GM21423 (cell line): ENCODE measurements at regions not wholly inside any gene's neighbourhood (a gene's known extent, or its start where the extent isn't known, plus 50 kb on each side); places are given as distances from the start of the nearest gene placed in this dataset.

Experiments
- ATAC-seq: cut with Tn5 transposase; IDR thresholded peaks from one replicate; pipeline ENCODE4 v1.9.1; 2021; ENCODE audit warnings: mild to moderate bottlenecking, moderate library complexity; ENCODE audit not compliant: unreplicated experiment

GRCh38 chr4:89665662-89666061, 171.3 kb downstream of the SNCA start:
- ATAC-seq, result no peak

- no peak for ATAC-seq
These were observed 172.4 kb downstream of the SNCA start for GRCh38 chr4:89664521-89664920.

GRCh38 chr4:89661173-89661899, 175.6 kb downstream of the SNCA start:
- no peak for ATAC-seq

GRCh38 chr4:89660444-89661172, 176.4 kb downstream of the SNCA start:
- ATAC-seq, result no peak

- peak; percentile 69 for ATAC-seq
These were observed 178.3 kb downstream of the SNCA start for GRCh38 chr4:89658701-89659024.

- peak; percentile 64 for ATAC-seq
These were observed 178.8 kb downstream of the SNCA start for GRCh38 chr4:89657931-89658700.

- no peak for ATAC-seq
These were observed 183.9 kb downstream of the SNCA start for GRCh38 chr4:89653012-89653411.

GRCh38 chr4:89645482-89645881, 191.5 kb downstream of the SNCA start:
- no peak for ATAC-seq

DNA sequence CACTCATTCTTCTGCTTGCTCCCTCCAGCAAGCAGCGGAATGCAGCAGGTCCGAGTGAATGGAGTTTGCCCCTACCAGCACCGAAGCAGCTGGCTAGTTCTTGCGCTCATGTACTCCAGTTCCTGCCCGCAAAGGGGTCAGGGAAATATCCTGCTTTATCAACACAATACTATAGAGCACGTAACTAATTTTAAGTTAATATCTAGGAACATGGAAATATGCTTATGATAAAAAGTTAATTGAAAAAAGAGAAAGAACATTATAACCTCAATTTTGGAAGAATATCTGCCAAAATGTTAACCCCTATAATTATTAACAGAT, 195.6 kb downstream of the SNCA start:
- ATAC-seq, result no peak

GRCh38 chr4:89640620-89641366, 196.2 kb downstream of the SNCA start:
- ATAC-seq, result no peak

GRCh38 chr4:89639395-89639794, 197.6 kb downstream of the SNCA start:
- no peak for ATAC-seq

DNA sequence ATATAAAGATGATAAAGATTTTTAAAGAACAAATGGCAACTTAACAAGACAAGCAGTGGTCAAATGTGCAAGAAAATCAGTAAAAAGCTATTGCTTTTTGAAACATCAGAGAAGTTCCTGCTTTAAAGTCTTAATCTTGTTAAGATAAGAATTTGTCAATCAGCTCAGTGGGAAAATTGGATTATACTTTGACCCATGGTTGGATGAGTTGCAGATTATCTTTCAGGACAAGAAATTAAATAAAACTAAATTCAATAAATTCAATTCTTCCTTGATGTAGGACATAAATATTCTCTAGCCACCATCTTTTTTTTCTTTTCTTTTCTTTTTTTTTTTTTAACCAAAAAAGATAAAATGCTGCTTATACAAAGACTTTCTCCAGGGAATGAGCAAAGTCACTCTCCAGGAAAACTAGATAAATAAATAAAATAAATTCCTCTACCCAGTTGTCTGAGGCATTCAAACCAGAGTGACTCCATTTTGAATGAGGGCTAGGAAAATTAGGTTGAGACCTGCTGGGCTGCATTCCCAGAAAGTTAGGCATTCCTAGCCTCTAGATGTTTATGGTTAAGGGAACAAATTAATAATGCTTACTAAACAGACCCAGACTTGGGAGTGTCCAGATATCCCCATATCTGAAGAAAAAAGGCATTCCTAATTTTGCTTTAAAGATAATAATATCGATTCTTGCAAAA, 211.2 kb downstream of the SNCA start:
- ATAC-seq, result no peak

DNA sequence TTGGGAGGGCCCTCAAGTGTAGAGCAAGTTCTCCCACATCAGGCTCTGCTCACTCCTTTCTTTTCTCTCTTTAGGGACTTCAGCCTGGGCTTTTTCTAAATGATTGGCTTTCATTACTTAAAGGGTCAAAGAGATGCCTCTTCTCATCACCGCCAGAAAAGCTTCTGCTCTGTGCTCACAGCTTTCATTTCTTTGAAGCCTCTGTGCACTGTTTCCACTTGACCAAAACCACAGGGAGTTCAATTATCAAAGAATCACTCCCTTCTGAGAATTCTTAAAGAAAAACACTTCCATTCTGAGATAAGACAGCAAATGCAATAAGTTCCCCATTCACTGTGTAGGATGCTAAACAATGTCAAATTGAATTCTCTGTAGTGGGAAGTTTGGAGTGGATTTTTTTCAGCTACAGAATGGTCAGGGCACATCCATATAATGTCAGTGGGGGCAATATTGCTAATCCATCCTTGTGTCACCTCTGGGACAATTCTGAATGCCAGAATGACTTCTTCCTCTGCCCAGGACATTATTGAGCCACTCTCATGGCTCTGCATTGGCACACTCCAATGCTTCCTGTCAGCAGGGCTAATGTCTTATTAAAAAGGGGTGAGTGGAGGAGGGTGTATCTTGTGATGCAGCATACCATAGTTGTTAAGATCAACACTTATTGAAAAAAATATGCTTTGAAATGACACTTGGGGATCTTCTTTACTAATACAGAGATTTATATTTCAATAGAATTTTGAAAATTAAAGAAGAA, 217.6 kb downstream of the SNCA start:
- peak; percentile 52 for ATAC-seq

DNA sequence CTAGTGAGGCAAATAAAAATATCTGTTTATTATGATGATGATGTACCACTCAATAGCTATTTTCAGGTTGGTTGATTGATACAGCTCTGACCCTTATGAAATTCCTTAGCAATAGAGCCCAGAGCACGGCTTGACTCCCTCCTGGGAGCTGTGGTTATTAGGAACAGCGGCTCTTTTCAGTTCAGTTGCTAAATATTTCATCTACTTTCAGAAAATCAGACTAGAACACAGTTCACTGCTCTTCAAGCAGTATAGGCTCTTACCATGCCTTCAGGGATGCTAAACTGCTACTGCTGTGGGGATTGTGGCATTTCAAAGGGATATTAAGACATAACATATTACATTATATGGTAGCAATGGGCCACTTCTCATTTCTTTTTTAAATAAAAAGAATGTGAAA, 218.8 kb downstream of the SNCA start:
- no peak for ATAC-seq

GRCh38 chr4:89617317-89617716, 219.6 kb downstream of the SNCA start:
- no peak for ATAC-seq

DNA sequence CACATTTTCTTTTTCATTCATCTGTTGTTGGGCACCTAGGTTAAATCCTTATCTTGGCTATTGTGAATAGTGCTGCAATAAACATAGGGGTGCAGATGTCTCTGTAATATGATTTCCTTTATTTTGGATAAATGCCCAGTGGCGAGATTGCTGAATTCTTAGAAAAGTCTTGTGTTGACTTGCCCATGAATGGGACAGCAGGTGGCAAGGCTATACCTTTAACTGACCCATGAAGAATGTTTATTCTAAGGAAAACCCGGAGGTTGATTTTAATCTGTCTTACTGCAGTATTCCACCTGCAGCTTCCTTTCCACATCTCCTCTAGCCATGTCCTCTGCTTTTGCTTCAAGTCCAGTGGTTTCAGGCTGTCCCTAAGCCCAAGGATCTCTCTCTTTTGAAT, 220.6 kb downstream of the SNCA start:
- ATAC-seq, result no peak

GRCh38 chr4:89615051-89615450, 221.9 kb downstream of the SNCA start:
- ATAC-seq, result no peak

DNA sequence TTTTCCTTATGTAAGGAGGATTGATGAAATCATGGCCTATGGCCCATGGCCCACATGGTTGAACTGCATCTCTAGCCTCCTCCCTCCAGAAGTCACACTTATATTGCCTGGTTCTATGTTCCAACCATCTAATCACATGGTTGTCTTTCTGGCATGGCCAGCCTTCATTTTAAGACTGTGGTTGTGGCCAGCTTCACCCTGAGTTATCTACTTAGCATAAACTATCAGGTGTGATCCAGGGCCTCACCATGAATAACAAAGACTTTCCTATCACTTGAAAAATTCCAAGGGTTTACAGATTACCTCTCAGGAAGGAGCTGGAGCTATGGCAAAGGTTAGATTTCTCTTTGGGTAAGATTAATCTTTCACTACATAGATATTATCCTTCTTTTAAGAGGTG, 222.8 kb downstream of the SNCA start:
- ATAC-seq, result no peak

DNA sequence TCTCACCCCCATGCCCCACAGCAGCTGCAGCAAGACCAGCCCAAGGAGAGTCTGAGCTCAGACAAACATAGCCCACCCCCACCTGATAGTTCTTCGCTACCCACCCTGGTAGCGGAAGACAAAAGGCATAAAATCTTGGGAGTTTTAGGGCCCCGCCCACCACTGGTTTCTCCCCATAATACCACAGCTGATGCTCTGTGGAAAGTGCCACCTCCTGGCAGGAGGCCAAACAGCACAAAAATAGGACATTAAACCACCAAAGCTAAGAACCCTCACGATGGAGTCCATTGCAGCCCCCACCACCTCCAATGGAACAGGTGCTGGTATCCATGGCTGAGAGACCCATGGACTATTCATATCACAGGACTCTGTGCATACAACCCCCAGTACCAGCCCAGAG, 226.7 kb downstream of the SNCA start:
- no peak for ATAC-seq

GRCh38 chr4:89609756-89610155, 227.2 kb downstream of the SNCA start:
- ATAC-seq, result no peak
